Caco-2 (cell line): ENCODE measurements at regions not wholly inside any gene's neighbourhood (a gene's known extent, or its start where the extent isn't known, plus 50 kb on each side); places are given as distances from the start of the nearest gene placed in this dataset.

Experiments used
- BruUV-seq: library from RNA; stranded (reverse); fragments of 400-500 nt; replicated peaks from 2 replicates; lab custom pipeline; 2021; lab: Mats Ljungman, UMichigan
- CTCF ChIA-PET: fragments of 300-600 bp; sonication (Branson Sonifier 250); formaldehyde crosslinking; loops from one replicate; lab custom pipeline; 2022; ENCODE audit warnings: antibody characterized with exemption; lab: Charles Lee
- POLR2A ChIA-PET: fragments of 300-600 bp; sonication (Branson Sonifier 250); formaldehyde crosslinking; loops from one replicate; lab custom pipeline; 2022; ENCODE audit warnings: antibody characterized with exemption; lab: Charles Lee
- DNase-seq, 2 experiments: peaks; one replicate each; pipeline versions ENCODE4 v3.0.0 to v3.0.0-alpha.2; 2020 to 2022
- H3K27me3 ChIP-seq: replicated peaks from 2 replicates; pipeline ENCODE4 v1.6.0; 2011; ENCODE audit warnings: low read length; ENCODE audit not compliant: control insufficient read depth, insufficient read depth
- H3K36me3 ChIP-seq: 2 replicates; pipeline ENCODE4 v1.5.1; 2011; ENCODE audit warnings: low read length; ENCODE audit not compliant: control insufficient read depth, insufficient read depth
- H3K4me1 ChIP-seq: fragments of 250-450 bp; sonication (Bioruptor Pico); 2 replicates; pipeline ENCODE4 v1.5.1; 2020; ENCODE audit warnings: mild to moderate bottlenecking
- H3K4me3 ChIP-seq: 2 replicates; pipeline ENCODE4 v1.5.1; 2011; ENCODE audit warnings: low read depth, mild to moderate bottlenecking, control low read depth, low read length
- H3K9me3 ChIP-seq: fragments of 250-450 bp; sonication (Bioruptor Pico); 2 replicates; pipeline ENCODE4 v1.5.1; 2020; ENCODE audit warnings: mild to moderate bottlenecking, moderate library complexity
- H3K27ac Mint-ChIP-seq: one replicate; pipeline ENCODE4 v1.8.0; 2022; ENCODE audit warnings: mixed read lengths; ENCODE audit not compliant: unreplicated experiment
- H3K27me3 Mint-ChIP-seq: one replicate; pipeline ENCODE4 v1.8.0; 2022; ENCODE audit warnings: mixed read lengths; ENCODE audit not compliant: insufficient read depth, unreplicated experiment
- H3K36me3 Mint-ChIP-seq: one replicate; pipeline ENCODE4 v1.8.0; 2022; ENCODE audit warnings: mild to moderate bottlenecking, mixed read lengths; ENCODE audit not compliant: insufficient read depth, unreplicated experiment
- H3K4me1 Mint-ChIP-seq: one replicate; pipeline ENCODE4 v1.8.0; 2022; ENCODE audit warnings: low read depth, mixed read lengths; ENCODE audit not compliant: unreplicated experiment
- H3K4me3 Mint-ChIP-seq: one replicate; pipeline ENCODE4 v1.8.0; 2022; ENCODE audit warnings: mild to moderate bottlenecking, moderate library complexity, mixed read lengths; ENCODE audit not compliant: unreplicated experiment
- H3K9me3 Mint-ChIP-seq: one replicate; pipeline ENCODE4 v1.8.0; 2022; ENCODE audit warnings: mixed read lengths; ENCODE audit not compliant: unreplicated experiment
- CTCF ChIP-seq, 2 experiments: fragments of 200-600 bp in 1 of 2; IDR thresholded peaks; 1 replicate in 1 of 2; 2 replicates in 1 of 2; pipeline versions ENCODE4 v1.5.1 to v1.8.0; 2011 to 2022; ENCODE audit warnings: antibody characterized with exemption in 1 of 2, control low read depth in 1 of 2, inconsistent platforms in 1 of 2, low read depth in 1 of 2, low read length in 1 of 2, mild to moderate bottlenecking in 1 of 2, moderate library complexity in 1 of 2; ENCODE audit not compliant: insufficient read depth in 1 of 2, severe bottlenecking in 1 of 2, unreplicated experiment in 1 of 2
- intact Hi-C: fragments of 100-400 bp; cut with micrococcal nuclease; formaldehyde crosslinking; loops from one replicate; pipeline ENCODE4 v1.10.0; 2022; ENCODE audit not compliant: unreplicated experiment

DNA sequence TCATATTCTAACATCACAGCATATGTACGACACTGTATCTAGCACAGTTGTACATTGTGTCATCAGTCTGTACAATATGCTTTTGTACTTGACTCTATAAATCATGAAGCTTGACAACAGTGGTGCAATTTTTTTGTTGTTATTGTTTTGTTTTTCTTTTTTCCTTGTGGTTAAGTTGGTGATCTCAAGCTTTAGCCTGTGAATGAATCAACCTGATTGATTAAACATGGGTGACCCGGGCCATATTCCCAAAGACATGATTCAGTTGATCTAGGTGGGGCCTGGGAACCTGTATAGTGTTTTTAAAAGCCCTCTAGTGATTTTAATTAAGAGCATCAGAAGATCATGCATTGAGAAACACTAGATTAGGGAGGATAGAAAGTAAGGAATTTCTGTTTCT is 101.8 kb upstream of the AADACL2 start:
- no peak for DNase-seq
- TF ChIP-seq CTCF (IDR thresholded peaks at IDR 0.05; ENCODE audit: insufficient read depth in 1 of 2, low read depth in 1 of 2, low read length in 1 of 2, severe bottlenecking in 1 of 2, unreplicated experiment in 1 of 2) = no peak
- Mint-ChIP-seq H3K27ac (peak overlapping the region; percentile 91), H3K4me3 (peak overlapping the region; percentile 37), H3K4me1 (peaks cover 29% of the 10 kb centered on the region), H3K9me3 (peaks cover 25% of the 10 kb centered on the region), H3K27me3 (no peaks in the 10 kb centered on the region), H3K36me3 (no peaks in the 10 kb centered on the region)
- ChIA-PET CTCF (no interaction called here), POLR2A (no interaction called here)
- Histone ChIP-seq H3K27me3 (no peaks in the 10 kb centered on the region), H3K36me3 (no peaks in the 10 kb centered on the region), H3K4me3 (no peak overlapping the region), H3K9me3 (no peaks in the 10 kb centered on the region), H3K4me1 (peaks cover 39% of the 10 kb centered on the region)
- BruUV-seq = no TSS peak
- intact Hi-C loops = loop anchor here (1.0 to 10.0 kb wide), 4 partner anchors 7 to 407 kb away; no protein-coding TSS in a partner anchor

GRCh38 chr3:151630938-151631441 is 102.7 kb upstream of the AADACL2 start:
- peak; percentile 51 to 69 for DNase-seq
- TF ChIP-seq CTCF (IDR thresholded peaks at IDR 0.05; ENCODE audit: insufficient read depth in 1 of 2, low read depth in 1 of 2, low read length in 1 of 2, severe bottlenecking in 1 of 2, unreplicated experiment in 1 of 2) = no peak
- peaks cover 39% of the 10 kb centered on the region for H3K4me1 ChIP-seq
- Mint-ChIP-seq H3K4me3 (peak overlapping the region; percentile 37), H3K4me1 (peaks cover 21% of the 10 kb centered on the region), H3K9me3 (peaks cover 26% of the 10 kb centered on the region), H3K27me3 (no peaks in the 10 kb centered on the region), H3K27ac (peak overlapping the region; percentile 91), H3K36me3 (no peaks in the 10 kb centered on the region)
- no peak overlapping the region for H3K4me3 ChIP-seq
- no peaks in the 10 kb centered on the region for H3K36me3 ChIP-seq
- H3K27me3 ChIP-seq = no peaks in the 10 kb centered on the region
- intact Hi-C loops = loop anchor here (1.0 to 10.0 kb wide), 4 partner anchors 8 to 406 kb away; no protein-coding TSS in a partner anchor
- BruUV-seq = no TSS peak
- no peaks in the 10 kb centered on the region for H3K9me3 ChIP-seq
- ChIA-PET POLR2A (interaction anchor here (0.5 kb wide), 1 partner anchor 85 kb away, joined by 7 read pairs; no protein-coding TSS in a partner anchor), CTCF (no interaction called here)

GRCh38 chr3:151630035-151630434 is 103.7 kb upstream of the AADACL2 start:
- Mint-ChIP-seq H3K4me3 (no peak overlapping the region), H3K27me3 (no peaks in the 10 kb centered on the region), H3K36me3 (no peaks in the 10 kb centered on the region), H3K27ac (peak overlapping the region; percentile 91), H3K9me3 (peaks cover 26% of the 10 kb centered on the region), H3K4me1 (peaks cover 21% of the 10 kb centered on the region)
- POLR2A ChIA-PET = interaction anchor here (0.6 kb wide), 1 partner anchor 422 kb away, joined by 3 read pairs; no protein-coding TSS in a partner anchor
- Histone ChIP-seq H3K4me3 (no peak overlapping the region), H3K9me3 (no peaks in the 10 kb centered on the region), H3K4me1 (peaks cover 39% of the 10 kb centered on the region), H3K27me3 (no peaks in the 10 kb centered on the region), H3K36me3 (no peaks in the 10 kb centered on the region)
- no TSS peak for BruUV-seq
- CTCF ChIA-PET = no interaction called here
- no peak for DNase-seq
- intact Hi-C loops = loop anchor here (10.0 kb wide), 2 partner anchors 205 to 405 kb away; no protein-coding TSS in a partner anchor
- no peak for TF ChIP-seq CTCF (IDR thresholded peaks at IDR 0.05; ENCODE audit: insufficient read depth in 1 of 2, low read depth in 1 of 2, low read length in 1 of 2, severe bottlenecking in 1 of 2, unreplicated experiment in 1 of 2)
